Ishikawa (cell line): ENCODE measurements at regions not wholly inside any gene's neighbourhood (a gene's known extent, or its start where the extent isn't known, plus 50 kb on each side); places are given as distances from the start of the nearest gene placed in this dataset.

Experiments
- CEBPB ChIP-seq: IDR thresholded peaks from 2 replicates; pipeline ENCODE4 v1.6.1; 2012
- CREB1 ChIP-seq: IDR thresholded peaks from 2 replicates; pipeline ENCODE4 v1.6.1; 2012; ENCODE audit warnings: low read depth
- EGR1 ChIP-seq: IDR thresholded peaks from 2 replicates; pipeline ENCODE4 v1.6.1; 2012
- EP300 ChIP-seq: IDR thresholded peaks from 2 replicates; pipeline ENCODE4 v1.6.1; 2012; ENCODE audit warnings: borderline replicate concordance
- FOXM1 ChIP-seq: IDR thresholded peaks from 2 replicates; pipeline ENCODE4 v1.6.1; 2012; ENCODE audit warnings: low read depth, borderline replicate concordance
- NFIC ChIP-seq: IDR thresholded peaks from 2 replicates; pipeline ENCODE4 v1.6.1; 2012
- RAD21 ChIP-seq: IDR thresholded peaks from 2 replicates; pipeline ENCODE4 v1.6.1; 2012; ENCODE audit warnings: low read depth
- TAF1 ChIP-seq: IDR thresholded peaks from 2 replicates; pipeline ENCODE4 v1.6.1; 2012; ENCODE audit warnings: low read depth, mild to moderate bottlenecking
- TCF12 ChIP-seq: IDR thresholded peaks from 2 replicates; pipeline ENCODE4 v1.6.1; 2012; ENCODE audit warnings: low read depth
- TEAD4 ChIP-seq: IDR thresholded peaks from 2 replicates; pipeline ENCODE4 v1.6.1; 2012
- YY1 ChIP-seq: IDR thresholded peaks from 2 replicates; pipeline ENCODE4 v1.6.1; 2012; ENCODE audit warnings: low read depth
- ZBTB7A ChIP-seq: IDR thresholded peaks from 2 replicates; pipeline ENCODE4 v1.6.1; 2012; ENCODE audit warnings: low read depth
- TF ChIP-seq, protein P1 (sequence below): IDR thresholded peaks from 2 replicates; pipeline ENCODE4 v1.6.1; 2012
- TF ChIP-seq, protein P2 (sequence below): IDR thresholded peaks from 2 replicates; pipeline ENCODE4 v1.6.1; 2012
- TF ChIP-seq, protein P3 (sequence below): IDR thresholded peaks from 2 replicates; pipeline ENCODE4 v1.6.1; 2012; ENCODE audit warnings: low read depth, mild to moderate bottlenecking

- TF ChIP-seq CEBPB (no peak), EP300 (no peak), CREB1 (no peak), YY1 (no peak), TEAD4 (no peak), NFIC (no peak), EGR1 (no peak), ZBTB7A (no peak), TAF1 (no peak), TCF12 (no peak)
- TF ChIP-seq, protein P1, sequence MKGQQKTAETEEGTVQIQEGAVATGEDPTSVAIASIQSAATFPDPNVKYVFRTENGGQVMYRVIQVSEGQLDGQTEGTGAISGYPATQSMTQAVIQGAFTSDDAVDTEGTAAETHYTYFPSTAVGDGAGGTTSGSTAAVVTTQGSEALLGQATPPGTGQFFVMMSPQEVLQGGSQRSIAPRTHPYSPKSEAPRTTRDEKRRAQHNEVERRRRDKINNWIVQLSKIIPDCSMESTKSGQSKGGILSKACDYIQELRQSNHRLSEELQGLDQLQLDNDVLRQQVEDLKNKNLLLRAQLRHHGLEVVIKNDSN, result no peak
- TF ChIP-seq, protein P2, sequence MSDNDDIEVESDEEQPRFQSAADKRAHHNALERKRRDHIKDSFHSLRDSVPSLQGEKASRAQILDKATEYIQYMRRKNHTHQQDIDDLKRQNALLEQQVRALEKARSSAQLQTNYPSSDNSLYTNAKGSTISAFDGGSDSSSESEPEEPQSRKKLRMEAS, result no peak
- TF ChIP-seq, protein P3, sequence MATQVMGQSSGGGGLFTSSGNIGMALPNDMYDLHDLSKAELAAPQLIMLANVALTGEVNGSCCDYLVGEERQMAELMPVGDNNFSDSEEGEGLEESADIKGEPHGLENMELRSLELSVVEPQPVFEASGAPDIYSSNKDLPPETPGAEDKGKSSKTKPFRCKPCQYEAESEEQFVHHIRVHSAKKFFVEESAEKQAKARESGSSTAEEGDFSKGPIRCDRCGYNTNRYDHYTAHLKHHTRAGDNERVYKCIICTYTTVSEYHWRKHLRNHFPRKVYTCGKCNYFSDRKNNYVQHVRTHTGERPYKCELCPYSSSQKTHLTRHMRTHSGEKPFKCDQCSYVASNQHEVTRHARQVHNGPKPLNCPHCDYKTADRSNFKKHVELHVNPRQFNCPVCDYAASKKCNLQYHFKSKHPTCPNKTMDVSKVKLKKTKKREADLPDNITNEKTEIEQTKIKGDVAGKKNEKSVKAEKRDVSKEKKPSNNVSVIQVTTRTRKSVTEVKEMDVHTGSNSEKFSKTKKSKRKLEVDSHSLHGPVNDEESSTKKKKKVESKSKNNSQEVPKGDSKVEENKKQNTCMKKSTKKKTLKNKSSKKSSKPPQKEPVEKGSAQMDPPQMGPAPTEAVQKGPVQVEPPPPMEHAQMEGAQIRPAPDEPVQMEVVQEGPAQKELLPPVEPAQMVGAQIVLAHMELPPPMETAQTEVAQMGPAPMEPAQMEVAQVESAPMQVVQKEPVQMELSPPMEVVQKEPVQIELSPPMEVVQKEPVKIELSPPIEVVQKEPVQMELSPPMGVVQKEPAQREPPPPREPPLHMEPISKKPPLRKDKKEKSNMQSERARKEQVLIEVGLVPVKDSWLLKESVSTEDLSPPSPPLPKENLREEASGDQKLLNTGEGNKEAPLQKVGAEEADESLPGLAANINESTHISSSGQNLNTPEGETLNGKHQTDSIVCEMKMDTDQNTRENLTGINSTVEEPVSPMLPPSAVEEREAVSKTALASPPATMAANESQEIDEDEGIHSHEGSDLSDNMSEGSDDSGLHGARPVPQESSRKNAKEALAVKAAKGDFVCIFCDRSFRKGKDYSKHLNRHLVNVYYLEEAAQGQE, result no peak
These were observed 113.6 kb downstream of the ETAA1 start for GRCh38 chr2:67510745-67511144.

DNA sequence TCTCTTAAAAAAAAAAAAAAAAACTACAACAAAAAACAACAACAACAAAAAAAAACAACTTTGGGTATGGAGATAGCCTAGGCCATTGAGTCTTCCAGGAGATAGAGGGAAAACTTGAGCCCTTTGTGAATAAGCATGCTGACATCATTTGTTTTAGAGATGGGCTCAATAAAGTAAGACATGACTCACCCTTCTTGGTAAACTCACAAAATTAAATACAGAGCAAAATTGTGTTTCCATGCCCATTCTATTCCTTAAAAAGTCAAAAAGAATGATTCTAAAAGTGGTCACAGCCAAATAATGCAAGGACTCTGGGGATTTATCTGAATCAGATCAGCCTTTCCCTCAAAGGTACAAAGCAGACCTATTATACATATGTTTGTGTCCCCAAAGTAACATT, 117.4 kb downstream of the ETAA1 start:
- no peak for TF ChIP-seq CREB1
- TF ChIP-seq YY1, result no peak
- TF ChIP-seq, protein P2, result no peak
- TF ChIP-seq TCF12, result no peak
- TF ChIP-seq ZBTB7A, result no peak
- no peak for TF ChIP-seq RAD21
- no peak for TF ChIP-seq EP300
- TF ChIP-seq, protein P1, result no peak
- TF ChIP-seq NFIC, result no peak
- TF ChIP-seq TAF1, result no peak
- TF ChIP-seq, protein P3, result no peak
- no peak for TF ChIP-seq CEBPB
- TF ChIP-seq FOXM1, result no peak
- no peak for TF ChIP-seq TEAD4
- TF ChIP-seq EGR1, result no peak

GRCh38 chr2:67515056-67515455, 117.9 kb downstream of the ETAA1 start:
- no peak for TF ChIP-seq RAD21
- TF ChIP-seq, protein P2, result no peak
- TF ChIP-seq EP300, result no peak
- TF ChIP-seq EGR1, result no peak
- TF ChIP-seq, protein P1, result no peak
- TF ChIP-seq CREB1, result no peak
- TF ChIP-seq, protein P3, result no peak
- no peak for TF ChIP-seq ZBTB7A
- TF ChIP-seq TEAD4, result no peak
- no peak for TF ChIP-seq FOXM1

- TF ChIP-seq YY1 (no peak), RAD21 (no peak), TCF12 (no peak), ZBTB7A (no peak), TAF1 (no peak)
- TF ChIP-seq, protein P2, result no peak
- TF ChIP-seq, protein P1, result no peak
These were observed 118.4 kb downstream of the ETAA1 start for GRCh38 chr2:67515538-67515937.
